Kidney epithelial cell (primary cell): ENCODE measurements at regions not wholly inside any gene's neighbourhood (a gene's known extent, or its start where the extent isn't known, plus 50 kb on each side); places are given as distances from the start of the nearest gene placed in this dataset.

Source experiments
- DNase-seq: peaks from one replicate; pipeline ENCODE4 v3.0.0-alpha.2; 2010; ENCODE audit warnings: low read depth
- H3K27me3 ChIP-seq: 2 replicates; pipeline ENCODE4 v1.6.0; 2011; ENCODE audit warnings: low read length; ENCODE audit not compliant: control insufficient read depth, insufficient read depth
- H3K36me3 ChIP-seq: 2 replicates; pipeline ENCODE4 v1.5.1; 2011; ENCODE audit warnings: low read length; ENCODE audit not compliant: control insufficient read depth, insufficient read depth
- H3K4me3 ChIP-seq: 2 replicates; pipeline ENCODE4 v1.5.1; 2011; ENCODE audit warnings: low read depth, mild to moderate bottlenecking, control low read depth, low read length
- TF ChIP-seq, protein P1 (sequence below): IDR thresholded peaks from 2 replicates; pipeline ENCODE4 v1.5.1; 2011; ENCODE audit warnings: mild to moderate bottlenecking, moderate library complexity, low read length, control low read depth, inconsistent platforms; ENCODE audit not compliant: insufficient read depth, poor library complexity, severe bottlenecking

DNA sequence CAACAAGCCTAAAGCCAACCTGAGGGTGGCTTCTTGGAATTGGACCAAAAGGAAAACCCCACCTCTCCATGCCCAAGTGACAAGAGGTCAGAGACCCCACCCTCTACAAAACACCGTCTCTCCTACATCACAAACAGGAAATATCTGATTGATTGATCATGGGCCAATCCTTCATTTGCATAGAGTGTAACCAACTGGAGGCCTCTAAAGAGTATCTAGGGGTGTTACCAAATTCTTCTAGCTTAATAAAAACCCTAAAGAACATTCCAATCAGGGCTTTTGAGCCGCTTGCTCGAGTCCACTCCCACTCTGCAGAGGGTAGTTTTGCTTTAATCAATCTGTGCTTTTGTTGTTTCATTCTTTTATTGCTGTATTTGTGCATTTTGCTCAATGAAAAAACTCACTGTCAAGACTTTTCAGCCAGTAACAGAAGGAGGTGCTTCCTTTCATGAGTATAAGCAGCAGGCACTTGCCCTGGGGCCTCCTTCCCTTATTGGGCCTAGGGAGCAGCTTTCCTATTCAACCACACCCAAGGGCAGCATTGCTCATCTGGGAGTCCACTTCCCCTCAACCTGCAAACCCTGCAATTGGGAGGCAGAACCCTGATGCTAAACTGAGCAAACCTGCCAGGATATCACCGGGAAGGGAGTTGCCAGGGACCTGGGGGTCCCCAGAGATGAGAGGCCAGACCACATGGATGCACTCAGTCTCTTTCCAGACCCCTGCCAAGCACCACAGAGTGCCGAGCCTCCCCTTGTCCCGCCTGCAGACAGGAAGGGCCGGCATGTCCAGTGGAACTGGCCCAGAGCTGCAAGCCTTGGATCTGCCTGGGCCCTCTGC is 154.3 kb upstream of the VSTM2B start:
- no peak overlapping the region for H3K4me3 ChIP-seq
- no peaks in the 10 kb centered on the region for H3K36me3 ChIP-seq
- DNase-seq = no peak
- H3K27me3 ChIP-seq = no peaks in the 10 kb centered on the region
- TF ChIP-seq, protein P1, sequence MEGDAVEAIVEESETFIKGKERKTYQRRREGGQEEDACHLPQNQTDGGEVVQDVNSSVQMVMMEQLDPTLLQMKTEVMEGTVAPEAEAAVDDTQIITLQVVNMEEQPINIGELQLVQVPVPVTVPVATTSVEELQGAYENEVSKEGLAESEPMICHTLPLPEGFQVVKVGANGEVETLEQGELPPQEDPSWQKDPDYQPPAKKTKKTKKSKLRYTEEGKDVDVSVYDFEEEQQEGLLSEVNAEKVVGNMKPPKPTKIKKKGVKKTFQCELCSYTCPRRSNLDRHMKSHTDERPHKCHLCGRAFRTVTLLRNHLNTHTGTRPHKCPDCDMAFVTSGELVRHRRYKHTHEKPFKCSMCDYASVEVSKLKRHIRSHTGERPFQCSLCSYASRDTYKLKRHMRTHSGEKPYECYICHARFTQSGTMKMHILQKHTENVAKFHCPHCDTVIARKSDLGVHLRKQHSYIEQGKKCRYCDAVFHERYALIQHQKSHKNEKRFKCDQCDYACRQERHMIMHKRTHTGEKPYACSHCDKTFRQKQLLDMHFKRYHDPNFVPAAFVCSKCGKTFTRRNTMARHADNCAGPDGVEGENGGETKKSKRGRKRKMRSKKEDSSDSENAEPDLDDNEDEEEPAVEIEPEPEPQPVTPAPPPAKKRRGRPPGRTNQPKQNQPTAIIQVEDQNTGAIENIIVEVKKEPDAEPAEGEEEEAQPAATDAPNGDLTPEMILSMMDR = no peak

DNA sequence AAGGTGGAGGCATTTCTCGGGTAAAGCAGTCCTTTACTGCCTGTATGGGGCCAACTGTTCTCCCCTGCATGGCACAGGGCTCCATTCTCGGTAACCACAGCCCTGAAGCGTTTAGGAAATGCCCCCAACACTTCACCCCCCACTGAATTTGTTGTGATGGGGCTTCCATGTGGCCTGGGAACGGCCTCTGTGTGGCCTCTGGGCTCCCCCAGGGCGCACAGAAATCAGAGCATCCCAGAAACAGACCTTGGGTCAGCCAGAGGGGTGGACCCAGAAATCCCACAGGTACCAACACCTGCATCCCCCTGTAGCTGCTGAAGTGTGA is 153.7 kb upstream of the VSTM2B start:
- no peaks in the 10 kb centered on the region for H3K36me3 ChIP-seq
- TF ChIP-seq, protein P1 = no peak
- H3K27me3 ChIP-seq = no peaks in the 10 kb centered on the region
- H3K4me3 ChIP-seq = no peak overlapping the region
- no peak for DNase-seq

DNA sequence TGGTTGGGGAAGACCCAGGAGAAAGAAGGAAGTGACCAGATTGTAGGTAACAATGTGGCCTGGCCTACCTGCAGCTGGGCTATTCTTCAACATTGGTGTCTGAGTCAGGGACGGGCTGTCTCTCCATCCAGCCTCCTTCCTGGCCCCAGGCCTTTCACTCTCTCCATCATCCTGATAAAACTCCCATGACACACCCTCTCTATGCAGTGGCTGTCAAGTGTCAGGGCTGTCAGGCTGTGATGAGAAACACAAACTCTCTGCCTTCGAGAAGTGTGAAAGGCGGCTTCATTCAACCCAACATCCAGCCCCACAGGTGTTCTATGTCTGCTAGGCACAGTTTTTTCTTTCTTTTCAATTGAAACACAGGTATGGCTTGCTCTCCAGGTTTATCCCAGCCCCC is 153.3 kb upstream of the VSTM2B start:
- no peak for DNase-seq

DNA sequence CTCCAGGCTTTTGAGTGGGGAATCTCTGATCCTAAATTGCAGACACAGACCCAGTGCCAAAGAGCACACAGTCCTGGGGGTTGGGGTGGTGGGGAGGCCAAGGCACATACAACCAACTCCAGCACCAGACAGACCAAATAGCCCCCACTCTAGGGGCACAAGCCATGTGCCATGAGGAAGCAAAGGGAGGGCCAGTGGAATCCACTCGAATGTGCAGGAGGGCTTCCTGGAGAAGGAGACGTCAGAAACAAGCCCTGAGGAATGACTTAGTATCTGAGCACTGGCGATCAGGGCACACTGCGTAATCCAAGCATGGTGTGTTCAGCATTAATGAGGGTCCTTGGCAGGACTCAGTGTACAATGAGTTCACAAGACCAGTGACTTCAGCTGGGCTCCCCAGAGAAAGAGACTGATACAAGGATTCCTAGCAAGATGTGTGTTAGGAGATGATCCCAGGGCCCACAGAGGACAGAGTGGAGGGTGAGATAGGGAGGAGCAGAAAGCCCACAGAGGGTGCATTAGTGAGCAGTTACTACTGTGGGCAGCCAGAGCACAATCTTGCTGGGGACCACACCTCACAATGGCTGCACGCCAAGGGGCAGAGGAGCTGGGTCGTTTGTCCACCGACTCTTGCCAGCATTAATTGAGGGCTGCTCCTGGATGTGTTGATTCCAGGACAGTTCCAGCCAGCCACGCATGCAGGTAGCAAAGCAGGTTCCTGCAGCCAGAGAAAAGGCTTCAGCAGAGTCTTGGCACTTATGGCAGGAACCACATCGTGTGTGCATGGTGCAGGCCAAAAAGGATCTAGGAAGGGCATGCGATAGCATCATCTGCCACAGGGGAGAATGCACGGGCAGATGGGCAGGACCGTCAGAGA is 152.6 kb upstream of the VSTM2B start:
- TF ChIP-seq, protein P1 = no peak
- DNase-seq = no peak
- no peaks in the 10 kb centered on the region for H3K36me3 ChIP-seq
- H3K4me3 ChIP-seq = no peak overlapping the region
- H3K27me3 ChIP-seq = no peaks in the 10 kb centered on the region

More for the DNA sequence above, 153.3 kb upstream of the VSTM2B start:
- TF ChIP-seq, protein P1 = no peak
- H3K36me3 ChIP-seq = no peaks in the 10 kb centered on the region
- no peak overlapping the region for H3K4me3 ChIP-seq
- no peaks in the 10 kb centered on the region for H3K27me3 ChIP-seq

DNA sequence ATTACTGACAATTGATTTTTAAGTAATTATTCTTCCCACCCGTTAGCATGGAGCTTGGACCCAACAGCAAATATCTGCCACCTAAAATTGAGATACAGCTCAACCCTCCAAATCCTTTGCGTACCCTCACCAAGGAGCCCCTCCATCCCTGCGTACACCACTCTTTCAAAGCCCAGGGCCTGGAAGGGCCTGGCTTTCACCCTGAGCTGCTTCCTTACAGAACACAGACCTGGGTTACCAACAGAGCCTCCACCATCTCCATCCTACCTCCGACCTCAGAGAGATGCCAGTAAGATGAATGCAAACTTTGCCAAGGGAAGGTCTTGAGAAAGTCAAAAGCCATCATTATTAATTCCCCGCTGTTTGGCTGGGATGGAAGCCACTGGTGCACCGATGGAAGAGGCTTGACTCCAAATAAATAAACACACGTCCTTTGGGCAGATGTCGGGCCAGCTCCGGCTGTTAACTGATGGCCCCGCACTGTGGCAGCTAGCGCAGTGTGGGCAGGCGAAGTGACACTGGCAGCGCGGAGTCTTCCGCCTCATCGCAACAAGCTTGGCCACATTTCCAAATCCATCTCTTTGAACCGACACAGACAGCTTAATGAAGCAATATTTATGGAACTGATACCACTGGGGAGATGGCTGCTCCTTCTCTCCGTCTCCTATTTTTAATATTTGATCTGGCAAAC is 150.2 kb upstream of the VSTM2B start:
- TF ChIP-seq, protein P1 = no peak
- Histone ChIP-seq H3K4me3 (no peak overlapping the region), H3K36me3 (no peaks in the 10 kb centered on the region), H3K27me3 (no peaks in the 10 kb centered on the region)
- no peak for DNase-seq
